Progenitor cell of endocrine pancreas (in vitro differentiated cells): ENCODE measurements at regions not wholly inside any gene's neighbourhood (a gene's known extent, or its start where the extent isn't known, plus 50 kb on each side); places are given as distances from the start of the nearest gene placed in this dataset.
A peak's percentile ranks its signal among the peaks of the same experiment; 100 is the strongest.

ENCODE experiments used
- DNase-seq: peaks from one replicate; pipeline ENCODE4 v3.0.0; 2021; ENCODE audit warnings: low spot score; ENCODE audit not compliant: unreplicated experiment
- H3K27ac Mint-ChIP-seq: 2 replicates; pipeline ENCODE4 v1.8.0; 2021; ENCODE audit warnings: mild to moderate bottlenecking, moderate library complexity, mixed read lengths
- H3K27me3 Mint-ChIP-seq: 2 replicates; pipeline ENCODE4 v1.8.0; 2021; ENCODE audit warnings: mixed read lengths
- H3K36me3 Mint-ChIP-seq: 2 replicates; pipeline ENCODE4 v1.8.0; 2022; ENCODE audit warnings: mixed read lengths; ENCODE audit not compliant: insufficient read depth
- H3K4me1 Mint-ChIP-seq: 2 replicates; pipeline ENCODE4 v1.8.0; 2021; ENCODE audit warnings: low read depth, mixed read lengths
- H3K4me3 Mint-ChIP-seq: 2 replicates; pipeline ENCODE4 v1.8.0; 2021; ENCODE audit warnings: low read depth, mild to moderate bottlenecking, moderate library complexity, mixed read lengths
- H3K9me3 Mint-ChIP-seq: 2 replicates; pipeline ENCODE4 v1.8.0; 2021; ENCODE audit warnings: low read depth, mixed read lengths
- TF ChIP-seq, protein P1 (sequence below): fragments of 200-600 bp; sonication (generic); IDR thresholded peaks from one replicate; pipeline ENCODE4 v1.5.0; 2021; ENCODE audit warnings: antibody characterized with exemption, mild to moderate bottlenecking; ENCODE audit not compliant: unreplicated experiment

DNA sequence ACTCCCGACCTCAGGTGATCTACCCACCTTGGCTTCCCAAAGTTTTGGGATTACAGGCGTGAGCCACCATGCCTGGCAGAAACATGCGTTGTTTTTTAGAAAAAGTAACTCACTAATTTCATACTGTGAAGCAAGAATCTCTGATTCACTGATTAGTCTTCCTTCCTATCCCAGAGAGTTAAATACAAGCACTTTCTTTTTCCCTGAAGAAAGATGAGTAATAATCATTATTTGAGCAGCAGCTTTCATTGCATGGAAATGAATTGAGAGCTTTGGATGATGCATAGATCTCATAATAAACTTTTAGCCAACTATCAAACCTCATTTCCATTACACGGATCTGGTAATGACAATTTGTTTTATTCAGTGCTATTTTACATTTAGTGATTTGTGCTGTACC lies 892.5 kb upstream of the EYS start:
- Mint-ChIP-seq H3K9me3 (peaks cover 5% of the 10 kb centered on the region), H3K27me3 (no peaks in the 10 kb centered on the region)

DNA sequence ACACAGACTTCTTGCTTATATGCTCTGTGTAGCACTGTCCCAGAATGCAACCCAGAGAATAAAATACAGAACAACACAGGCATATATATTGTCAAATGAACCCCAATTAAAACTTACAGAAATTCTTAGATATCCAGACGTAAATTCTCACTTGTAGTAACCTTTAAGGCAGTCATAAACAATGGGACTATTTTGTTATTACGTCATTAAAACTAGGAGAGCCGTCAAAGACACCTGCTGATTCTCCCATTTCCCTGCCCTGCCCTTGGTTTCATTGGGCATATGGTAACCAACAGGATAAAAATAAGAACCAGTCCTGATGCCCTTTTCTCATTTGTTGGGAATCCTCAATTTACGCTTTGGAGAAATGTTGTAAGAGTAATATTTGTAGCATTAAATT lies 871.3 kb upstream of the EYS start:
- H3K4me1 Mint-ChIP-seq = no peaks in the 10 kb centered on the region
- DNase-seq = no peak
- no peak overlapping the region for H3K4me3 Mint-ChIP-seq
- TF ChIP-seq, protein P1, sequence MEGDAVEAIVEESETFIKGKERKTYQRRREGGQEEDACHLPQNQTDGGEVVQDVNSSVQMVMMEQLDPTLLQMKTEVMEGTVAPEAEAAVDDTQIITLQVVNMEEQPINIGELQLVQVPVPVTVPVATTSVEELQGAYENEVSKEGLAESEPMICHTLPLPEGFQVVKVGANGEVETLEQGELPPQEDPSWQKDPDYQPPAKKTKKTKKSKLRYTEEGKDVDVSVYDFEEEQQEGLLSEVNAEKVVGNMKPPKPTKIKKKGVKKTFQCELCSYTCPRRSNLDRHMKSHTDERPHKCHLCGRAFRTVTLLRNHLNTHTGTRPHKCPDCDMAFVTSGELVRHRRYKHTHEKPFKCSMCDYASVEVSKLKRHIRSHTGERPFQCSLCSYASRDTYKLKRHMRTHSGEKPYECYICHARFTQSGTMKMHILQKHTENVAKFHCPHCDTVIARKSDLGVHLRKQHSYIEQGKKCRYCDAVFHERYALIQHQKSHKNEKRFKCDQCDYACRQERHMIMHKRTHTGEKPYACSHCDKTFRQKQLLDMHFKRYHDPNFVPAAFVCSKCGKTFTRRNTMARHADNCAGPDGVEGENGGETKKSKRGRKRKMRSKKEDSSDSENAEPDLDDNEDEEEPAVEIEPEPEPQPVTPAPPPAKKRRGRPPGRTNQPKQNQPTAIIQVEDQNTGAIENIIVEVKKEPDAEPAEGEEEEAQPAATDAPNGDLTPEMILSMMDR = no peak
- H3K27ac Mint-ChIP-seq = no peak overlapping the region
- H3K27me3 Mint-ChIP-seq = no peaks in the 10 kb centered on the region
- no peaks in the 10 kb centered on the region for H3K9me3 Mint-ChIP-seq
- H3K36me3 Mint-ChIP-seq = no peaks in the 10 kb centered on the region

More for the DNA sequence above, 892.5 kb upstream of the EYS start:
- TF ChIP-seq, protein P1 = no peak
- Mint-ChIP-seq H3K36me3 (no peaks in the 10 kb centered on the region), H3K4me3 (no peak overlapping the region), H3K4me1 (no peaks in the 10 kb centered on the region), H3K27ac (no peak overlapping the region)
- DNase-seq = no peak

DNA sequence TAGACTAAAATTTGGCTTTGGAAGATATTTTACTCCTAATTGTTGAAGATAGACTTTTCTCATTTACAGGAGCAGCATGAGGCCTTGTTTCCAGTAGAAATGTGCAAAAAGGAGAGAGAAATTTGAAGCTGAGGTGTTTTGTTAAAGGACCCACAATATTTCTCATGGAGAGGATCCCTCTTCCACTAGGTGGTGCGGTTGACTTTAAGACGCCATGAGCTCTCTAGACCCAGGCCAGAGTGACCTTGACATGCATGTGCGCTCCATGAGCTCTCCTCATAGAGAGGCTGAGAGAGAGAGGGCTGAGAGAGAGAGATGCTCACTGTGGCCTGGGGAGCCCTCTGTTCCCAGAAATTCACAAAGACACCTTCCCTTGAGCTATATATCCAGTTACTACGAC lies 861.2 kb upstream of the EYS start:
- H3K4me3 Mint-ChIP-seq = no peak overlapping the region
- H3K27ac Mint-ChIP-seq = no peak overlapping the region
- TF ChIP-seq, protein P1 = no peak
- peaks cover 4% of the 10 kb centered on the region for H3K4me1 Mint-ChIP-seq
- DNase-seq = no peak
- no peaks in the 10 kb centered on the region for H3K27me3 Mint-ChIP-seq
- H3K36me3 Mint-ChIP-seq = no peaks in the 10 kb centered on the region
- H3K9me3 Mint-ChIP-seq = no peaks in the 10 kb centered on the region

DNA sequence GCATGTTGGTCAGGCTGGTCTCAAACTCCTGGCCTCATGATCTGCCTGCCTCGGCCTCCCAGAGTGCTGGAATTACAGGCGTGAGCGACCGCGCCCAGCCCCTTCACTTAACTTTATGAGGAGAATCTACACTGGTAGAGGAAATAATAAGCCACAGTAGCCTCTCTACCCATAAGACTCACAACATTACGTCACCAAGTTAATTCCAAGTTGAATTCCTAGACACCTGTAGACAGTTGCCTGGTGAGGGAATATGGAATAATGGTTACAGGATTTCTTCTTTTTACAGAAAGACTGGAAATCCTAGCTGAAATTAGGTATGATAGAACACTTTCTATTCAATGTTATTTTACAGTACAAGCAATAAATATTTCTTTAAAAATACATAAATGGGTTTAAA lies 854.5 kb upstream of the EYS start:
- no peak overlapping the region for H3K27ac Mint-ChIP-seq
- no peaks in the 10 kb centered on the region for H3K36me3 Mint-ChIP-seq
- no peaks in the 10 kb centered on the region for H3K27me3 Mint-ChIP-seq
- DNase-seq = no peak
- H3K4me3 Mint-ChIP-seq = no peak overlapping the region
- no peaks in the 10 kb centered on the region for H3K4me1 Mint-ChIP-seq
- peaks cover 9% of the 10 kb centered on the region for H3K9me3 Mint-ChIP-seq
- TF ChIP-seq, protein P1 = no peak

DNA sequence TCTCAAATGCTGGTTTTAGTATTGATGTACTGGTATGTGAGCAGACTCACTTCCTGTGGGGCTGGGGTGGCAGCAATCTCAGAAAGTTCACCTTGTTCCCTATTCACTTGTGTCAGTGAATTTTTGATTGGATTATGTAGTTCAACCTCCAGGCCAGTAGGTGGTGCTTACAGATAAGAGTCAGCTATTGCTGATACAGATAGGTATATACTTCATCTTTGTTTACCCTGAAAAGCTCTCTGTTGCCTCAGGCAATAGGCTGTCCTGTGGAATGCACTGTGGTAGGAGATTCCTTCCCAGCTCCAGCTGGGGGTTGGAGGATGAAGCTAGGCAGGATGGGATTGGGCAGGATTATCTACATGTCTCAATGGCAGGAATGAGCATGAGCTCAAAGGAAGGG lies 851.2 kb upstream of the EYS start:
- Mint-ChIP-seq H3K36me3 (no peaks in the 10 kb centered on the region), H3K9me3 (peaks cover 28% of the 10 kb centered on the region), H3K4me1 (no peaks in the 10 kb centered on the region), H3K4me3 (no peak overlapping the region), H3K27ac (no peak overlapping the region), H3K27me3 (no peaks in the 10 kb centered on the region)
- DNase-seq = no peak
- TF ChIP-seq, protein P1 = peak; percentile 17
